Neuronal stem cell (in vitro differentiated cells): ENCODE measurements at regions not wholly inside any gene's neighbourhood (a gene's known extent, or its start where the extent isn't known, plus 50 kb on each side); places are given as distances from the start of the nearest gene placed in this dataset.

ENCODE experiments used
- DNase-seq: peaks from one replicate; pipeline ENCODE4 v3.0.0-alpha.2; 2013; ENCODE audit warnings: low spot score
- H2AFZ ChIP-seq: one replicate; pipeline ENCODE4 v1.6.1; 2013; ENCODE audit warnings: mild to moderate bottlenecking, low read length, inconsistent platforms
- H2AK5ac ChIP-seq: 2 replicates; pipeline ENCODE4 v1.6.1; 2013; ENCODE audit warnings: low read depth, mild to moderate bottlenecking, inconsistent platforms, low read length, moderate library complexity, mixed read lengths
- H2BK120ac ChIP-seq: 2 replicates; pipeline ENCODE4 v1.6.1; 2013; ENCODE audit warnings: low read depth, mild to moderate bottlenecking, inconsistent platforms, low read length, moderate library complexity, mixed read lengths
- H2BK12ac ChIP-seq: one replicate; pipeline ENCODE4 v1.6.1; 2013; ENCODE audit warnings: low read length, inconsistent platforms
- H2BK15ac ChIP-seq: 2 replicates; pipeline ENCODE4 v1.6.1; 2013; ENCODE audit warnings: mild to moderate bottlenecking, low read length, inconsistent platforms, mixed read lengths
- H2BK5ac ChIP-seq: one replicate; pipeline ENCODE4 v1.6.1; 2013; ENCODE audit warnings: inconsistent platforms, mild to moderate bottlenecking, low read length, moderate library complexity
- H3K14ac ChIP-seq: one replicate; pipeline ENCODE4 v1.6.1; 2013; ENCODE audit warnings: low read length, inconsistent platforms
- H3K18ac ChIP-seq: 2 replicates; pipeline ENCODE4 v1.6.1; 2013; ENCODE audit warnings: low read length, inconsistent platforms
- H3K23ac ChIP-seq: 2 replicates; pipeline ENCODE4 v1.6.1; 2013; ENCODE audit warnings: low read depth, mild to moderate bottlenecking, mixed read lengths, low read length, inconsistent platforms; ENCODE audit not compliant: poor library complexity
- H3K27ac ChIP-seq: replicated peaks from 3 replicates; pipeline ENCODE4 v1.5.1; 2013; ENCODE audit warnings: low read length, inconsistent platforms
- H3K27me3 ChIP-seq, 3 experiments: 2 replicates each; pipeline ENCODE4 v1.6.1; 2013; ENCODE audit warnings: low read length in 3 of 3, mild to moderate bottlenecking in 2 of 3, inconsistent platforms in 1 of 3, low read depth in 1 of 3, mixed read lengths in 1 of 3, moderate library complexity in 1 of 3; ENCODE audit not compliant: control insufficient read depth in 3 of 3, insufficient read depth in 3 of 3
- H3K36me3 ChIP-seq, 2 donors: replicated peaks in 1 of 2; 2 replicates each; pipeline ENCODE4 v1.6.1; 2013; ENCODE audit warnings: low read length in 2 of 2; ENCODE audit not compliant: control insufficient read depth in 2 of 2, insufficient read depth in 2 of 2
- H3K4ac ChIP-seq: 2 replicates; pipeline ENCODE4 v1.6.1; 2013; ENCODE audit warnings: inconsistent platforms, mild to moderate bottlenecking, low read length, moderate library complexity
- H3K4me1 ChIP-seq, 2 donors: 1 replicate in 1 of 2; 2 replicates in 1 of 2; pipeline ENCODE4 v1.6.1; 2013; ENCODE audit warnings: low read length in 2 of 2, low read depth in 1 of 2; ENCODE audit not compliant: control insufficient read depth in 2 of 2, insufficient read depth in 1 of 2
- H3K4me2 ChIP-seq: one replicate; pipeline ENCODE4 v1.6.1; 2013; ENCODE audit warnings: mild to moderate bottlenecking, low read length, inconsistent platforms; ENCODE audit not compliant: insufficient read depth, poor library complexity, severe bottlenecking
- H3K4me3 ChIP-seq, 2 donors: 2 replicates each; pipeline ENCODE4 v1.5.1; 2013; ENCODE audit warnings: low read length in 2 of 2, mild to moderate bottlenecking in 2 of 2, inconsistent platforms in 1 of 2, moderate library complexity in 1 of 2
- H3K79me1 ChIP-seq: one replicate; pipeline ENCODE4 v1.6.1; 2013; ENCODE audit warnings: low read depth, mild to moderate bottlenecking, inconsistent platforms, low read length, moderate library complexity
- H3K9ac ChIP-seq: one replicate; pipeline ENCODE4 v1.6.1; 2013; ENCODE audit warnings: mild to moderate bottlenecking, low read depth, low read length, inconsistent platforms; ENCODE audit not compliant: poor library complexity
- H3K9me3 ChIP-seq, 2 donors: replicated peaks in 1 of 2; 2 replicates each; pipeline versions ENCODE3 to v1.6.1; 2013; ENCODE audit warnings: low read length in 2 of 2, mild to moderate bottlenecking in 2 of 2, inconsistent platforms in 1 of 2, low read depth in 1 of 2, mixed read lengths in 1 of 2, moderate library complexity in 1 of 2; ENCODE audit not compliant: control insufficient read depth in 2 of 2, insufficient read depth in 1 of 2
- H4K8ac ChIP-seq: one replicate; pipeline ENCODE4 v1.6.1; 2013; ENCODE audit warnings: low read depth, mild to moderate bottlenecking, inconsistent platforms, low read length, moderate library complexity
- H4K91ac ChIP-seq: one replicate; pipeline ENCODE4 v1.6.1; 2013; ENCODE audit warnings: low read length, low read depth, mild to moderate bottlenecking, inconsistent platforms; ENCODE audit not compliant: poor library complexity
- WGBS, 2 donors: extraction: QIAGEN DNeasy Blood & Tissue Kit; methylation state at CpG; one replicate each; pipeline ENCODE4 v1.1.7; 2013; ENCODE audit warnings: missing lambda C conversion rate in 2 of 2, mixed read lengths in 1 of 2; ENCODE audit not compliant: insufficient read length in 2 of 2, insufficient replicate concordance in 1 of 2; ENCODE audit errors: extremely low coverage in 2 of 2; 5-methylcytosine and 5-hydroxymethylcytosine counted together

GRCh38 chr2:47650001-47650535 lies 79.3 kb upstream of the KCNK12 start:
- no CpG with 5 or more reads among the region's 9 CpGs for WGBS, 2 donors
- H2AK5ac ChIP-seq, result no peak overlapping the region

GRCh38 chr2:47645246-47645645 lies 74.5 kb upstream of the KCNK12 start:
- Histone ChIP-seq H2BK15ac (no peak overlapping the region), H3K36me3 (no peaks in the 10 kb centered on the region), H3K27me3 (no peaks in the 10 kb centered on the region), H3K4me1 (peaks cover 0 to 2% of the 10 kb centered on the region in 2 donors), H2AK5ac (no peak overlapping the region), H3K14ac (no peak overlapping the region), H3K79me1 (no peaks in the 10 kb centered on the region), H3K4me2 (no peak overlapping the region), H3K9me3 (peaks cover 2 to 14% of the 10 kb centered on the region in 2 donors), H3K23ac (no peak overlapping the region), H3K18ac (no peak overlapping the region), H3K4me3 (no peak overlapping the region), H4K91ac (no peak overlapping the region), H3K9ac (no peak overlapping the region), H3K4ac (no peak overlapping the region), H4K8ac (no peak overlapping the region), H2AFZ (no peak overlapping the region), H2BK120ac (no peak overlapping the region), H2BK12ac (no peak overlapping the region), H3K27ac (no peak overlapping the region), H2BK5ac (no peak overlapping the region)
- DNase-seq, result no peak
- no CpG with 5 or more reads among the region's 1 CpG for WGBS, 2 donors

More at GRCh38 chr2:47650001-47650535, 79.3 kb upstream of the KCNK12 start:
- H3K27ac ChIP-seq, result no peak overlapping the region
- no peaks in the 10 kb centered on the region for H3K79me1 ChIP-seq
- H2BK15ac ChIP-seq, result no peak overlapping the region
- no peak for DNase-seq
- peaks cover 2 to 14% of the 10 kb centered on the region in 2 donors for H3K9me3 ChIP-seq
- no peak overlapping the region for H2BK12ac ChIP-seq
- no peak overlapping the region for H2BK5ac ChIP-seq
- no peak overlapping the region for H2AFZ ChIP-seq
- H3K18ac ChIP-seq, result no peak overlapping the region
- no peak overlapping the region for H3K4ac ChIP-seq
- no peak overlapping the region for H2BK120ac ChIP-seq
- H3K9ac ChIP-seq, result no peak overlapping the region
- peaks cover 6 to 9% of the 10 kb centered on the region in 2 donors for H3K4me1 ChIP-seq
- H3K4me3 ChIP-seq, result no peak overlapping the region
- H4K8ac ChIP-seq, result no peak overlapping the region
- H4K91ac ChIP-seq, result no peak overlapping the region
- no peak overlapping the region for H3K4me2 ChIP-seq
- no peak overlapping the region for H3K14ac ChIP-seq
- no peak overlapping the region for H3K23ac ChIP-seq
- no peaks in the 10 kb centered on the region for H3K27me3 ChIP-seq
- H3K36me3 ChIP-seq, result no peaks in the 10 kb centered on the region

DNA sequence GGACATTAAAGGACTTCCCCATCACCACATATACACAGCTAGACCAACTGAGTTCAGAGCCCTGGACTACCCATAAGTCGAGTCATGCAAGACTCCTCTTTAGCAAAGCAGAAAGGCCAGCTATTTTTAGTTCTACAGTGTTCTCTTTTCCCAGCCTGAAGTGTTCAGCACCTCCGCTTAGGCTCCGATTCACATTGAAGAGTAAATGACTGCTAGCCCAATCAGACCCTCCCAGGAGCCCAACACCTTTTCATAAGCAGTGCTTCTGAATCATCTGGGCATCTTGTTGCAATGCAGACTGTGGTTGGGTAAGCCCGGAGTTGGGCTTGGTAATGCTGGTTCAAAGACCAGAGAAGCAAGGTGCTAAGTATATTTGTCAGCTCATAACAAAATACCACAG lies 73.6 kb upstream of the KCNK12 start:
- no peak overlapping the region for H3K9ac ChIP-seq
- no peak overlapping the region for H3K4me2 ChIP-seq
- no peak overlapping the region for H3K4me3 ChIP-seq
- no peak overlapping the region for H3K4ac ChIP-seq
- no peak overlapping the region for H4K8ac ChIP-seq
- no peak overlapping the region for H2AK5ac ChIP-seq
- no peaks in the 10 kb centered on the region for H3K36me3 ChIP-seq
- no peak overlapping the region for H3K23ac ChIP-seq
- no CpG with 5 or more reads among the region's 4 CpGs for whole genome bisulfite sequencing, 2 donors
- no peak for DNase-seq
- no peak overlapping the region for H2BK12ac ChIP-seq
- H4K91ac ChIP-seq, result no peak overlapping the region
- no peak overlapping the region for H3K14ac ChIP-seq
- H2BK15ac ChIP-seq, result no peak overlapping the region
- H3K27ac ChIP-seq, result no peak overlapping the region
- no peaks in the 10 kb centered on the region for H3K27me3 ChIP-seq
- H2BK120ac ChIP-seq, result no peak overlapping the region
- no peak overlapping the region for H2AFZ ChIP-seq
- H3K18ac ChIP-seq, result no peak overlapping the region
- H3K9me3 ChIP-seq, result peaks cover 0 to 12% of the 10 kb centered on the region in 2 donors
- H3K4me1 ChIP-seq, result peaks cover under 1 to 2% of the 10 kb centered on the region in 2 donors
- no peaks in the 10 kb centered on the region for H3K79me1 ChIP-seq
- H2BK5ac ChIP-seq, result no peak overlapping the region

DNA sequence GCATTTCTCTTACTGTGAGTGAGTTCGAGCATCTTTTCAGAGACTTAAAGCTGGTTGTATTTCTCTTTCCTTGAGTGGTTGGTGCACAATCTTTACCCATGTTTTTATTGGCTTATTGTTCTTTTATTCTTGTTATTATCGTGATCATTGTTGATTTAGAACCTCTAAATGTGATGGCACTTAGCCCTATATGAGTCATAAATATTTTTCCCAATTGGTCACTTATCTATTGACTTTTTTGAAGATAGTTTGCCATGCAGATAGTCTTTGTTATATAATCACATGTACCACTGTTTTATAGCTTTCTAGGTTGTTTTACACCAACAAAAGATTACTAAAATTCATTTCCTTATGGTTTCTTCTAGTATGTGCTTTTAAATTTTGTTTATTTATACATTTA lies 70.6 kb upstream of the KCNK12 start:
- DNase-seq, result no peak

More for the DNA sequence above, 70.6 kb upstream of the KCNK12 start:
- Histone ChIP-seq H2BK5ac (no peak overlapping the region), H2BK12ac (no peak overlapping the region), H3K23ac (no peak overlapping the region), H2BK15ac (no peak overlapping the region), H3K36me3 (no peaks in the 10 kb centered on the region), H3K4me3 (no peak overlapping the region), H3K9ac (no peak overlapping the region), H2BK120ac (no peak overlapping the region), H4K91ac (no peak overlapping the region), H3K18ac (no peak overlapping the region), H4K8ac (no peak overlapping the region), H3K79me1 (no peaks in the 10 kb centered on the region), H2AFZ (no peak overlapping the region), H3K9me3 (no peaks in the 10 kb centered on the region), H3K27me3 (no peaks in the 10 kb centered on the region), H2AK5ac (no peak overlapping the region), H3K4me1 (peaks cover 2 to 6% of the 10 kb centered on the region in 2 donors), H3K4me2 (no peak overlapping the region), H3K27ac (no peak overlapping the region), H3K14ac (no peak overlapping the region), H3K4ac (no peak overlapping the region)
- no CpG with 5 or more reads among the region's 2 CpGs for WGBS, 2 donors
